ENCODE measurements at regions not wholly inside any gene's neighbourhood (a gene's known extent, or its start where the extent isn't known, plus 50 kb on each side); places are given as distances from the start of the nearest gene placed in this dataset.

GRCh38 chr4:52246827-52247226, 195.7 kb downstream of the SPATA18 start:
- no peak overlapping the region for H3K4me3 ChIP-seq (ENCODE audit: low read depth in 1 of 3, low read length in 3 of 3)
- H3K9me3 ChIP-seq (ENCODE audit: control insufficient read depth in 4 of 4, low read length in 3 of 4) = peaks cover 0 to under 1% (median 0%) of the 10 kb centered on the region in 4 donors
- no peaks in the 10 kb centered on the region for H3K27me3 ChIP-seq (ENCODE audit: control insufficient read depth in 4 of 4, insufficient read depth in 4 of 4, low read length in 3 of 4)
- no peak for DNase-seq (ENCODE audit: low spot score)
- WGBS = 47% methylated on average over 1 of the region's 1 CpG
- no peak overlapping the region for H3K9ac ChIP-seq (ENCODE audit: low read depth in 1 of 2, low read length in 2 of 2)
- no peak overlapping the region for H3K27ac ChIP-seq (ENCODE audit: low read depth in 1 of 2, low read length in 2 of 2)
- peaks cover 0 to 3% (median 0%) of the 10 kb centered on the region in 4 donors for H3K4me1 ChIP-seq (ENCODE audit: control insufficient read depth in 4 of 4, insufficient read depth in 4 of 4, low read length in 3 of 4)
- TF ChIP-seq ATF3 (IDR thresholded peaks at IDR 0.05) (no peak), YY1 (IDR thresholded peaks at IDR 0.05) (no peak), FOXA1 (IDR thresholded peaks at IDR 0.05) (no peak), CTCF (IDR thresholded peaks at IDR 0.05; ENCODE audit: low read depth, low read length, missing input control) (no peak), NR2F2 (IDR thresholded peaks at IDR 0.05) (no peak), RAD21 (IDR thresholded peaks at IDR 0.05) (no peak), MAX (IDR thresholded peaks at IDR 0.05) (no peak), RXRA (IDR thresholded peaks at IDR 0.05) (no peak), TAF1 (conservative IDR thresholded peaks at IDR 0.05) (no peak), ZBTB33 (IDR thresholded peaks at IDR 0.05) (no peak)
- H3K36me3 ChIP-seq (ENCODE audit: control insufficient read depth in 4 of 4, insufficient read depth in 3 of 4, low read depth in 1 of 4, low read length in 3 of 4) = no peaks in the 10 kb centered on the region

GRCh38 chr4:52247941-52248340, 196.8 kb downstream of the SPATA18 start:
- no peak overlapping the region for H3K27ac ChIP-seq (ENCODE audit: low read depth in 1 of 2, low read length in 2 of 2)
- no peaks in the 10 kb centered on the region for H3K36me3 ChIP-seq (ENCODE audit: control insufficient read depth in 4 of 4, insufficient read depth in 3 of 4, low read depth in 1 of 4, low read length in 3 of 4)
- H3K9ac ChIP-seq (ENCODE audit: low read depth in 1 of 2, low read length in 2 of 2) = no peak overlapping the region
- DNase-seq (ENCODE audit: low spot score) = no peak
- TF ChIP-seq HNF4G (IDR thresholded peaks at IDR 0.05) (no peak), FOXA2 (IDR thresholded peaks at IDR 0.05) (no peak), FOXA1 (IDR thresholded peaks at IDR 0.05) (no peak), NR2F2 (IDR thresholded peaks at IDR 0.05) (no peak), EGR1 (IDR thresholded peaks at IDR 0.05; ENCODE audit: low read depth in 2 of 2) (no peak), TAF1 (conservative IDR thresholded peaks at IDR 0.05) (no peak), GABPA (IDR thresholded peaks at IDR 0.05 in 1 of 2, conservative IDR thresholded peaks at IDR 0.05 in 1 of 2) (no peak), CTCF (IDR thresholded peaks at IDR 0.05; ENCODE audit: low read depth, low read length, missing input control) (no peak)
- peaks cover 0 to 3% (median 0%) of the 10 kb centered on the region in 4 donors for H3K4me1 ChIP-seq (ENCODE audit: control insufficient read depth in 4 of 4, insufficient read depth in 4 of 4, low read length in 3 of 4)
- H3K27me3 ChIP-seq (ENCODE audit: control insufficient read depth in 4 of 4, insufficient read depth in 4 of 4, low read length in 3 of 4) = no peaks in the 10 kb centered on the region
- H3K4me3 ChIP-seq (ENCODE audit: low read depth in 1 of 3, low read length in 3 of 3) = no peak overlapping the region
- H3K9me3 ChIP-seq (ENCODE audit: control insufficient read depth in 4 of 4, low read length in 3 of 4) = peaks cover 0 to 2% (median 0%) of the 10 kb centered on the region in 4 donors
- 48% methylated on average over 1 of the region's 1 CpG for WGBS

All from liver (tissue), 8 donors.